ENCODE measurements at regions not wholly inside any gene's neighbourhood (a gene's known extent, or its start where the extent isn't known, plus 50 kb on each side); places are given as distances from the start of the nearest gene placed in this dataset.

DNA sequence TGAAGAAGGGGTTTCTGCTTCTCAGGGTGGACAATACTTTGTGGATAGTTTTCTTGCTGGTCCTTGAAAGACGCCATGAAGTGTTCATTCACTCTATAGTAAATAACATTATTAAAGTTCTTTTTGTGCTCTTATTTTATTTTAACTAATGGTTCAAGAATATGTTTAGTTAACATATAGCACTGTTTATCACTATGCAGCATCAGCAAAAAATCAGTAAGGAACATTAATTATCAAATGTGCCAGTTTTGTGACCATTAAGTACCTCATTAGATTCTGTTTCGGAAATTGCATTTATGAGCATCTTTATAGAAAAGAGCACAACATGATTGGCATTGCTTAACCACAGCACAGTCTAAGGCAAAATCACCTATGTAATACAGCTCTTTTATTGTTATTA lies 385.6 kb downstream of the LMO4 start:
- no peak for DNase-seq (ENCODE audit: low spot score)
- TF ChIP-seq, protein P1, sequence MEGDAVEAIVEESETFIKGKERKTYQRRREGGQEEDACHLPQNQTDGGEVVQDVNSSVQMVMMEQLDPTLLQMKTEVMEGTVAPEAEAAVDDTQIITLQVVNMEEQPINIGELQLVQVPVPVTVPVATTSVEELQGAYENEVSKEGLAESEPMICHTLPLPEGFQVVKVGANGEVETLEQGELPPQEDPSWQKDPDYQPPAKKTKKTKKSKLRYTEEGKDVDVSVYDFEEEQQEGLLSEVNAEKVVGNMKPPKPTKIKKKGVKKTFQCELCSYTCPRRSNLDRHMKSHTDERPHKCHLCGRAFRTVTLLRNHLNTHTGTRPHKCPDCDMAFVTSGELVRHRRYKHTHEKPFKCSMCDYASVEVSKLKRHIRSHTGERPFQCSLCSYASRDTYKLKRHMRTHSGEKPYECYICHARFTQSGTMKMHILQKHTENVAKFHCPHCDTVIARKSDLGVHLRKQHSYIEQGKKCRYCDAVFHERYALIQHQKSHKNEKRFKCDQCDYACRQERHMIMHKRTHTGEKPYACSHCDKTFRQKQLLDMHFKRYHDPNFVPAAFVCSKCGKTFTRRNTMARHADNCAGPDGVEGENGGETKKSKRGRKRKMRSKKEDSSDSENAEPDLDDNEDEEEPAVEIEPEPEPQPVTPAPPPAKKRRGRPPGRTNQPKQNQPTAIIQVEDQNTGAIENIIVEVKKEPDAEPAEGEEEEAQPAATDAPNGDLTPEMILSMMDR (IDR thresholded peaks at IDR 0.05; ENCODE audit: borderline replicate concordance, control extremely low read depth, extremely low read depth, insufficient read depth, missing control alignments), result no peak
- in situ Hi-C loops (cut with MboI; ENCODE audit: low sequenced_read_pairs, unreplicated experiment), result no loop called here

DNA sequence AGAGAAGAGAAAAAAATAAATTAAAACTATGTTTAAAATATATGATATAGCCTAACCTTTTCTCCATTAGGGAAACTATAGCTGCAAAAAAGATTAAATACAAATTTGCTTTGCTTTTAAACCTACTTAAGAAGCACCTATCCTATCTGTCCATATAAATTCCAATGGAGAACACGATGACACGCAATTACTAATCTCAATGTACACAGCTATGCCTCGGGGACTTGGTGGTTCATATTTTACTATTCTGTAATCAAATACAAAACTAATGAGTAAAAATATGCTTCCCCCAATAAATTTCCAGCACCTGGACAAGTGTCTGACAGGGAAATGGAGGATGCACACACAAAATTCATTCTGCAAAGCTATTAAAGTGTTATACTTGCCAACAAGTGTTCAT lies 386.4 kb downstream of the LMO4 start:
- in situ Hi-C loops (cut with MboI; ENCODE audit: low sequenced_read_pairs, unreplicated experiment), result no loop called here
- TF ChIP-seq, protein P1 (IDR thresholded peaks at IDR 0.05; ENCODE audit: borderline replicate concordance, control extremely low read depth, extremely low read depth, insufficient read depth, missing control alignments), result no peak
- DNase-seq (ENCODE audit: low spot score), result no peak

DNA sequence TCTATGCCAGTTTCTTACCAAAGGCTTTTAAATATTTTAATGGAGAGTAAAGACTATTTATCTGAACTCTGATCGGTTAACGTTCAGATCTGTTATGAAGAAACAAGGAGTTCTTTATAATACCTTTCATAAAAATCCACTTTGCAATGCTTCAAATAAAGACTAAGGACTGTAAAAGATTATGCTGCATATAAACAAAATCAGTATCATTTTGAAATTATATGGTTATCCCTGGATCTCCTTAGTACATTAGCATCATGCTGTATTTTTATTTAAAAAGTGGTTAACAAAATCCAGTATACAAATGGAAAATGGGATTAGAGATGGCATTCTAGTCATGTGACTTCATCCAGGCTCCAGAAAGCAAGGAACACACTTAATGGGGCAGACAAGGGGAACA lies 386.8 kb downstream of the LMO4 start:
- TF ChIP-seq, protein P1 (IDR thresholded peaks at IDR 0.05; ENCODE audit: borderline replicate concordance, control extremely low read depth, extremely low read depth, insufficient read depth, missing control alignments), result no peak
- in situ Hi-C loops (cut with MboI; ENCODE audit: low sequenced_read_pairs, unreplicated experiment), result no loop called here

DNA sequence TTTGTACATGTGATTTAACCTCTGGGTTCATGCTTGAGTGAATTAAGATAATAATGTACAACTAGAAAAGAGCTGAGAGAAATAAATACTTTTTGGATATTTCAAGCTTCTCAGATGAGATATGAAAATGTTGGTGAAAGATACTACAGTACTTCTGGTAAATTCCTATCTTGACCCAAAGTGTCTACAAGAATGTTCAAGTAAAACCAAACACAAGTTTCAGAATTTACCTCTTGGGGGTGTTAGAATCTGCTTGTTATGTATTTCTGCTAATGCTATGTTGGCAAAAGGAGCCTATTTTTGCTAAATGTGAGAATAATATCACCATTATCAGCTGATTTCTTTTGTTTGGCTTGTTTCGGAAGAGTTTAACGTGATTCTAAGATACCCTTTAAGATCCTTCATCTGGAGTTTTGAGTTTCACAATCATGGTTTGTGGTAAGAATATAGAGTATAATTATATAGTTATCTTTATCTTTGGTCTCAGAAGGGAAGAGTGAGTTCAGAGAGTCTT lies 388.5 kb downstream of the LMO4 start:
- in situ Hi-C loops (cut with MboI; ENCODE audit: low sequenced_read_pairs, unreplicated experiment), result no loop called here
- DNase-seq (ENCODE audit: low spot score), result no peak
- TF ChIP-seq, protein P1 (IDR thresholded peaks at IDR 0.05; ENCODE audit: borderline replicate concordance, control extremely low read depth, extremely low read depth, insufficient read depth, missing control alignments), result no peak

More for the DNA sequence above, 386.8 kb downstream of the LMO4 start:
- DNase-seq (ENCODE audit: low spot score), result no peak

DNA sequence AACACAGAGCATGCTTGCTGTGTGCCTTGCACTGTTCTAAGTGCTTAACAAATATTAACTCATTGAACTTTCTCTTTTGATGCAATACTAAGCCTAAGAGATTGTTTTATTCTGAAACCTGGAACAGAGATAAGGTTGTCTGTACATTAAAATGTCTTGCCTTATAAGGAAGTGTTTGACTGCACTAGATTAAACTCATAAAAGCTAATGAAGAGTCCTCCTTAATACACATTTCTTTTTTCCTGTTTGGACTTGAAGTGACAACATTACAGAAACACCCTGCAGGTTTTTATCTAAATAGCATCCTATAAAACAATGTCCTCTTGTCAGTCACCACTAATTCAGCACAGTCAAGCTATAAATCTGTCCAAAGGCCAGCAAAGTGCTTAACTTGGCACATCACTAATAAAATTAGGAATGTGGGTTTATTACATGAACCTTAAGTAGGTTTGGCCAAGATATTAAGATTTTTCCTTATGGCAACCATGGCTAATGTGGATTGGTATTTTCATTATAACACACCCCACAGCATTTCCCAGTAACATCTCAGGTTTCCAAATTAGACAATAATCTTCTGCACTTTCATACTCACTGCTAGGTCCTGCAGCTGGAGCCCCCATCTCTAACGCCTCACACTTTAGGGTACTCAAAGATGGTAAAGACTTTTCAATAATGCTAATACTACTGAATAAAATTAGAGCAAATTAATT lies 389.7 kb downstream of the LMO4 start:
- in situ Hi-C loops (cut with MboI; ENCODE audit: low sequenced_read_pairs, unreplicated experiment), result no loop called here
- TF ChIP-seq, protein P1 (IDR thresholded peaks at IDR 0.05; ENCODE audit: borderline replicate concordance, control extremely low read depth, extremely low read depth, insufficient read depth, missing control alignments), result no peak
- DNase-seq (ENCODE audit: low spot score), result no peak

DNA sequence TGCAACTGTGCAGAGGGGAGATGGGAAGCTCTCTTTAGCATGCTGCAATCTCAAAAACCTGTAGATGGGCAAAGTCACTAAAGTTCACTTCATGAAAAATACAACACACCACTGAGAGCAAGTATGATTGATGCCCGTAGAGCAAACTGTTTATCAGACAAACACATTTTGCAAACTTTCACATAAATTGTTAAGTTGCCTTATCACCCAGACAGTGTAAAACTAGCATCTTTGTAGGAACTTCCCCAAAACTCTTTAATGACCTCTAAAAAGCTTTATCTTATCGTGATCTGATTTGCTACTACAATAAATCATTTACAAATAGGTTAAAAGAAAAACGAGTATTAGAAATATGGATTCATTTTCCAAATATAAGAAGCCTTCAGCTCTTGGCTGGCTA lies 391.0 kb downstream of the LMO4 start:
- TF ChIP-seq, protein P1 (IDR thresholded peaks at IDR 0.05; ENCODE audit: borderline replicate concordance, control extremely low read depth, extremely low read depth, insufficient read depth, missing control alignments), result no peak
- no peak for DNase-seq (ENCODE audit: low spot score)
- in situ Hi-C loops (cut with MboI; ENCODE audit: low sequenced_read_pairs, unreplicated experiment), result no loop called here
